HFF-Myc (cell line): ENCODE measurements at regions not wholly inside any gene's neighbourhood (a gene's known extent, or its start where the extent isn't known, plus 50 kb on each side); places are given as distances from the start of the nearest gene placed in this dataset.

Experiments used
- DNase-seq: peaks from one replicate; pipeline ENCODE4 v3.0.0-alpha.2; 2011; ENCODE audit warnings: low read depth; ENCODE audit errors: extremely low read depth
- H3K4me3 ChIP-seq: replicated peaks from 2 replicates; pipeline ENCODE4 v1.5.1; 2011; ENCODE audit warnings: low read depth, mild to moderate bottlenecking, control low read depth, low read length
- CTCF ChIP-seq: IDR thresholded peaks from 2 replicates; pipeline ENCODE4 v1.5.1; 2012; ENCODE audit warnings: mild to moderate bottlenecking, low read depth, low read length, control low read depth; ENCODE audit errors: missing control alignments

GRCh38 chr3:64813326-64813725 lies 125.5 kb upstream of the ADAMTS9 start:
- no peak for DNase-seq
- H3K4me3 ChIP-seq: no peak overlapping the region
- TF ChIP-seq CTCF: no peak

GRCh38 chr3:64809086-64809485 lies 121.3 kb upstream of the ADAMTS9 start:
- no peak for DNase-seq
- TF ChIP-seq CTCF: no peak
- no peak overlapping the region for H3K4me3 ChIP-seq

- TF ChIP-seq CTCF: no peak
- H3K4me3 ChIP-seq: no peak overlapping the region
- DNase-seq: no peak
These were observed 120.3 kb upstream of the ADAMTS9 start for GRCh38 chr3:64808061-64808460.

GRCh38 chr3:64806668-64807605 lies 119.1 kb upstream of the ADAMTS9 start:
- no peak for TF ChIP-seq CTCF
- no peak for DNase-seq
- no peak overlapping the region for H3K4me3 ChIP-seq

GRCh38 chr3:64805978-64806377 lies 118.2 kb upstream of the ADAMTS9 start:
- DNase-seq: no peak
- TF ChIP-seq CTCF: no peak
- no peak overlapping the region for H3K4me3 ChIP-seq

- no peak for TF ChIP-seq CTCF
- no peak for DNase-seq
- H3K4me3 ChIP-seq: no peak overlapping the region
These were observed 117.4 kb upstream of the ADAMTS9 start for GRCh38 chr3:64805248-64805647.
